ENCODE measurements at regions not wholly inside any gene's neighbourhood (a gene's known extent, or its start where the extent isn't known, plus 50 kb on each side); places are given as distances from the start of the nearest gene placed in this dataset.

GRCh38 chr5:60369391-60369790 lies 330.6 kb downstream of the DEPDC1B start:
- TF ChIP-seq CTCF (IDR thresholded peaks at IDR 0.05), result no peak
- no peak for TF ChIP-seq POLR2A (IDR thresholded peaks at IDR 0.05)
